ENCODE measurements at regions not wholly inside any gene's neighbourhood (a gene's known extent, or its start where the extent isn't known, plus 50 kb on each side); places are given as distances from the start of the nearest gene placed in this dataset.

DNA sequence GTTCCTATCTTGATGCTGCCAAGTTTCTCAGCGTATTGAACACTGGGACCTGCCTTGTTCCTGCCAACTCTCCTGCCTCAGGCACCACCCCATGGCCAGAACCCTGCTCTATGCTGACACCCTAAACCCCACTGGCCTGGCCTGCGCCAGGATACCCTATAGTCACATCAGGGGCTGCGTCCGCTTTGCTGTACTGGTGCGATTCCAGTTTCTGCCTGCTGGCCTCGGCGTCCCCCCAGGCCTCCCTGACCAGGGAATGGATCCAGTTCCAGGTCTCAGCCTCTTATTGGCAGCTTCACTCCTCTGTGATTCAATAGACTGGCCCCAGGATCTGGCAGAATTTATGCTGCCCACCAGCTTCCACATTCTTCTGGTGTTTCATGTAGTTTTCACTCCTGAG lies 55.0 kb downstream of the GPR6 start:
- H3K27ac ChIP-seq: no peak overlapping the region
- 91 to 92% methylated on average over 7 of the region's 7 CpGs for WGBS, 2 donors
- no peaks in the 10 kb centered on the region for H3K36me3 ChIP-seq (replicated peaks in 1 of 2; ENCODE audit: insufficient read depth in 1 of 2, low read depth in 2 of 2)
- no peak for DNase-seq
- no peaks in the 10 kb centered on the region for H3K9me3 ChIP-seq
- intact Hi-C loops (cut with DNase I): no loop called here
- H3K4me1 ChIP-seq: no peaks in the 10 kb centered on the region
- TF ChIP-seq POLR2A (IDR thresholded peaks at IDR 0.05): no peak
- no peak for TF ChIP-seq CTCF (IDR thresholded peaks at IDR 0.05)
- no peak for ATAC-seq
- no peaks in the 10 kb centered on the region for H3K27me3 ChIP-seq
- H3K4me3 ChIP-seq: no peak overlapping the region

DNA sequence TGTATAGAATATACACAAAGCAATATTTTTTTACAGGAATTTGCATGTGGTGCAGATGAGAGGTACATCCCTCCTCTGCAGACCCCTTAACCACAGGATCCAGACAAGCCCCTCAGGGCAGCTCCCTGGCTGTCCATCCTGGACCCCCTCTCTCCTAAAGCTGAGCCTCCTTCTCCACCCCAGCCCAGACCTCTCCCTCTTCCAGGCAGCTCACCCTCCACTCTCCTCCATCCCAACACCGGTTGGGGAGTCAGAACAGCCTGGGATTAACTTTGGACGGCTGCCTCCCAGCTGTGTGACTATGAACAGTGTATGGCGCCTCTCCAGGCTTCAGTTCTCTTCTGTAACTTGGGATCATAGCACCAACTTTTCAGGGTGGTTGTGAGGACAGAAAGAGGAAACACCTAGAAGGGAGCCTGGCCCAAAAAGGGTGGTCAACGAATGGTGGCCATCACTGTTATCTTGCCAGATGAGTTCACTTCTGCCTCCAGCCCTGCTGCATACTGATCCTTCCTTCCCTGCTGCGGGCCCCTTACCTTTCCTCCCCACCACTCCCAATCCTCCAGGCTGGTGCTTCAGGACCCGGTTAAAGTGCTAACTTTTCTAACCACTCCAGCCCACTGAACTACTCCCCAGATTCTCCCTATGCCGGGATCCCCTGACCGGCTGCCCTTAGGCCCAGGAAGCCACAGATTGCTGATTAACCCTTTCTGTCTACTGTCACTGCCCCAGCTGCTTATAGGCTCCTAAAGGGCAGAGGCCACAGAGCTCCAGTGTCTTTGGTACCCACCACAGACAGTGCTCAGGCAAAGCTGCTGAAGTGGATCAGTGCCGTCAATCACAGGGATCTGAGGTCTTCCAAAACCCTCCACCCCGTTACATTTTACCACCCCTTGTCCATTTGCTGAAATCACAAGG lies 55.9 kb downstream of the GPR6 start:
- Histone ChIP-seq H3K27me3 (no peaks in the 10 kb centered on the region), H3K36me3 (replicated peaks in 1 of 2; ENCODE audit: insufficient read depth in 1 of 2, low read depth in 2 of 2) (no peaks in the 10 kb centered on the region), H3K4me3 (no peak overlapping the region), H3K27ac (no peak overlapping the region), H3K4me1 (no peaks in the 10 kb centered on the region), H3K9me3 (no peaks in the 10 kb centered on the region)
- DNase-seq: no peak
- no peak for ATAC-seq
- WGBS, 2 donors: 76 to 81% methylated on average over 9 to 10 of the region's 10 CpGs
- intact Hi-C loops (cut with DNase I): no loop called here
- TF ChIP-seq CTCF (IDR thresholded peaks at IDR 0.05) (no peak), POLR2A (IDR thresholded peaks at IDR 0.05) (no peak)

DNA sequence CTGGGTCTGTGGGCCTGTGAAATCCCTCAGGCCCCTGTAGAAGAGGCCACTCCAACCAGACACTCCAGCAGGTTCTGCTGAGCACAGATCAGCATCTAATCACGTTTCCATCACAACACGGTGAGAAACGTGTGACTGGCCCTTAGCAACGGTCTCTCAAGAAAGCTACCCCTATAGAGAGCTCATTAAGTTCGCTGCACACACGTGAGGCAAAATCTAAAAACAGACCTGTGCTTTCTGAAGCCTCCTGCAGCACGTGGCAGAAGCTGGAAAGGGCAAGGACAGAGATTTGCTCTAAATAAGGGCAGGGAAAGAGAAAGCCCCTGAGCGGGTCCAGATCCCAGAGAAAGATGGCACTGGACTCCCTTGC lies 56.5 kb downstream of the GPR6 start:
- ATAC-seq (no peak), DNase-seq (no peak)
- WGBS, 2 donors: 66 to 73% methylated on average over 8 of the region's 8 CpGs
- Histone ChIP-seq H3K27me3 (no peaks in the 10 kb centered on the region), H3K9me3 (no peaks in the 10 kb centered on the region), H3K36me3 (replicated peaks in 1 of 2; ENCODE audit: insufficient read depth in 1 of 2, low read depth in 2 of 2) (no peaks in the 10 kb centered on the region), H3K27ac (no peak overlapping the region), H3K4me3 (no peak overlapping the region), H3K4me1 (no peaks in the 10 kb centered on the region)
- no peak for TF ChIP-seq POLR2A (IDR thresholded peaks at IDR 0.05)
- no peak for TF ChIP-seq CTCF (IDR thresholded peaks at IDR 0.05)
- intact Hi-C loops (cut with DNase I): no loop called here

- intact Hi-C loops (cut with DNase I): no loop called here
- no peak overlapping the region for H3K4me3 ChIP-seq
- no peak overlapping the region for H3K27ac ChIP-seq
- no peaks in the 10 kb centered on the region for H3K4me1 ChIP-seq
- DNase-seq (no peak), ATAC-seq (no peak)
- H3K36me3 ChIP-seq (replicated peaks in 1 of 2; ENCODE audit: insufficient read depth in 1 of 2, low read depth in 2 of 2): no peaks in the 10 kb centered on the region
- 84 to 97% methylated on average over 5 of the region's 5 CpGs for WGBS, 2 donors
- no peaks in the 10 kb centered on the region for H3K27me3 ChIP-seq
- no peaks in the 10 kb centered on the region for H3K9me3 ChIP-seq
- TF ChIP-seq CTCF (IDR thresholded peaks at IDR 0.05): no peak
- TF ChIP-seq POLR2A (IDR thresholded peaks at IDR 0.05): no peak
Observed at GRCh38 chr6:110035321-110035720, 57.2 kb downstream of the GPR6 start.
